A673 (cell line): ENCODE measurements at regions not wholly inside any gene's neighbourhood (a gene's known extent, or its start where the extent isn't known, plus 50 kb on each side); places are given as distances from the start of the nearest gene placed in this dataset.

Source experiments
- EZH2 ChIP-seq: fragments of 200-600 bp; sonication (generic); IDR thresholded peaks from 2 replicates; pipeline ENCODE4 v1.6.1; 2017; ENCODE audit warnings: borderline replicate concordance, low read depth, mild to moderate bottlenecking, mixed read lengths, antibody characterized with exemption, low read length; ENCODE audit not compliant: poor library complexity, severe bottlenecking
- TF ChIP-seq, protein P1 (sequence below): fragments of 300-800, 200-600 bp; sonication (generic); conservative IDR thresholded peaks from 2 replicates; pipeline ENCODE4 v1.5.1; 2017; ENCODE audit warnings: low read depth, mild to moderate bottlenecking, antibody characterized with exemption, low read length, moderate library complexity, mixed read lengths

DNA sequence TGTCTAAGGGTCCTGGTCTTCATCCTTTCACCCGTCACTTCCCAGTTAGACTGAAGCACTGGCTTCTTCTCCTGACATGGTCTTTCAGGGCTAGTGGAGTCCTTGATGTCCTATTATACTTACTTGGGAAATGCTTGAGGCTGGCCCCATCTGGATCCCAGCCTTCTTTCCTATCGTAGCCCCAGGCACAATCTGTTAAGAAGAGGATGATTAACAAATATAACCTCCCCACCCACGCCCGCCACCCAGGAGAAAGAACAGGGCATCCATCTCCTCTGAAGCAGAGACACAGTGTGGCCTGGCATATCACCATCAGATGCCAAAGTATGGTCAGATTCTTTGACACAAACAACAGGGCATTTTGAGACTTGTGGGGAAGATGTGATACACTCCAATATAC is 530.1 kb downstream of the SOX11 start:
- no peak for TF ChIP-seq EZH2
- TF ChIP-seq, protein P1, sequence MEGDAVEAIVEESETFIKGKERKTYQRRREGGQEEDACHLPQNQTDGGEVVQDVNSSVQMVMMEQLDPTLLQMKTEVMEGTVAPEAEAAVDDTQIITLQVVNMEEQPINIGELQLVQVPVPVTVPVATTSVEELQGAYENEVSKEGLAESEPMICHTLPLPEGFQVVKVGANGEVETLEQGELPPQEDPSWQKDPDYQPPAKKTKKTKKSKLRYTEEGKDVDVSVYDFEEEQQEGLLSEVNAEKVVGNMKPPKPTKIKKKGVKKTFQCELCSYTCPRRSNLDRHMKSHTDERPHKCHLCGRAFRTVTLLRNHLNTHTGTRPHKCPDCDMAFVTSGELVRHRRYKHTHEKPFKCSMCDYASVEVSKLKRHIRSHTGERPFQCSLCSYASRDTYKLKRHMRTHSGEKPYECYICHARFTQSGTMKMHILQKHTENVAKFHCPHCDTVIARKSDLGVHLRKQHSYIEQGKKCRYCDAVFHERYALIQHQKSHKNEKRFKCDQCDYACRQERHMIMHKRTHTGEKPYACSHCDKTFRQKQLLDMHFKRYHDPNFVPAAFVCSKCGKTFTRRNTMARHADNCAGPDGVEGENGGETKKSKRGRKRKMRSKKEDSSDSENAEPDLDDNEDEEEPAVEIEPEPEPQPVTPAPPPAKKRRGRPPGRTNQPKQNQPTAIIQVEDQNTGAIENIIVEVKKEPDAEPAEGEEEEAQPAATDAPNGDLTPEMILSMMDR: no peak
